IPS DF 4.7 (cell line): ENCODE measurements at regions not wholly inside any gene's neighbourhood (a gene's known extent, or its start where the extent isn't known, plus 50 kb on each side); places are given as distances from the start of the nearest gene placed in this dataset.

Source experiments
- DNase-seq: peaks from one replicate; pipeline ENCODE4 v3.0.0-alpha.2; 2013; ENCODE audit warnings: low spot score; ENCODE audit errors: extremely low read depth

DNA sequence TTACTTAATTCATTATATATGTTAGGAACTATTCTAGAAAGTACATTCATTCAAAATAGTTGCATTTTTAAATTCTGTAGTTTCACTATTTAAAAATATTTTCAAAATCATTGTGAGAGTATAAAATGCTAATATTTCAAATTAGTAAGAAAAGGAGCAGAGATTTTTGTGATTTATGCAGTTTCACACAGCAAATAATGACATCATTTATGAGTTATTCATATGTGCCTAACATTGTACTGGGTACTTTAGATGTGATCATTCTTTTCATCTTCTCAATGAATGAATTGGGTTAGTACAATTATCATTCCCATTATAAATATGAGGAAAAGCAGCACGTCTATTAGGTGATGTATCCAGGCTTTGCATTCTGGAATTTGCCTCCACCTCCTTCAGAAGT lies 1451.0 kb upstream of the IGFBP7 start:
- no peak for DNase-seq

DNA sequence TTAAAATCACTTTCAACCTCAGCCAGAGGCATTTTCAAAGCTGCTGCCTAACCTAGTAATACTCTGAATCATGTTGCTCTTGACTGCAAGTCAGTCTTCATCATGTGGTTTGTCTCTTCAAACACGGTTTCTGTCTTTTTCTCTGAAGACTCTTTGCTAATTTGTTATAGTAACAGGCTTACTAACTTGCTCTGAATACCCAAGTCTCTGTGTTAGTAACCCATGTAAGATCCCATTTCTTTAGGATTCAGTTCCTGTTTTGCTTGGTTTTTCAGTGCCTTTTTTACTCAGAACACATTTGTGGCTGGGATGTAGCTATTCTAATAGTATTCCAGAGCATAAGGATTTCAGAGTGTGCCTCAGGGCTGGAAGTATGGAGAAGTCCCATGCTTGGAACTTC lies 1450.6 kb upstream of the IGFBP7 start:
- no peak for DNase-seq

DNA sequence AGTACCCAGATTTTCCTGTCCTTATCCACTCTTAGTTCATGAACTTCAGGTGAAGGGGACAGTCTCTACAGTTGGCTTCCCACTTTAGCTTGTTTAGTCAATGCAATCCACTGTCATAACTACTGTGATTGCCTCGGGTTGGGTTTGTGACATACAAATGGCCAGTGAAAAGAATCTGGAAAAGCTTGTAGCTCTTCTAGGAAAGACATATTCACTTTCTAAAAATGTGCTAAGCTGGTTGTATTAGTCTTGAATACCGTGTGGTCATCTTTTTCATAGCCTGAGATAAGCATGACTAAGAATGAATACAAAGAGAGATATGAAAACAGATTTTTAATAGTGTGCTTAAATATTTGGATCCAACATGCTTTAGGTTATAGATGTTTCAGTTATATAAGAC lies 1443.5 kb upstream of the IGFBP7 start:
- no peak for DNase-seq

DNA sequence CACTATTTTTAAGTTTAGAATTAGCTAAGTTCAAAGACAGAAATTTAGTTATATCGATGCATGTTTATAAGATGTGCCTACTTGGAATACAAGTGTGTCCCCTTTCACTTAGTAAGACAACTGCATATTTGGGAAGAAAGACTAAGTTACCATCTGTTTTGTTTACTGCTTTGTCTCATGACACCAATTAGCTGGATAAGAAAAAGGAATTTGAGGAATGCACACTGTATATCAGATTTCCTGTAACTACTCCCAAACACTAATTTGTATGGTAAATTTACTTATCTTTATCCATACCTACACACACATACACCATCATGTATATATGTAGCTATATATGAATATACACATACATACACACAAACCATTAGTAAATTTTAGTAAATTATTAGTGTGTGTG lies 1442.8 kb upstream of the IGFBP7 start:
- DNase-seq: no peak

DNA sequence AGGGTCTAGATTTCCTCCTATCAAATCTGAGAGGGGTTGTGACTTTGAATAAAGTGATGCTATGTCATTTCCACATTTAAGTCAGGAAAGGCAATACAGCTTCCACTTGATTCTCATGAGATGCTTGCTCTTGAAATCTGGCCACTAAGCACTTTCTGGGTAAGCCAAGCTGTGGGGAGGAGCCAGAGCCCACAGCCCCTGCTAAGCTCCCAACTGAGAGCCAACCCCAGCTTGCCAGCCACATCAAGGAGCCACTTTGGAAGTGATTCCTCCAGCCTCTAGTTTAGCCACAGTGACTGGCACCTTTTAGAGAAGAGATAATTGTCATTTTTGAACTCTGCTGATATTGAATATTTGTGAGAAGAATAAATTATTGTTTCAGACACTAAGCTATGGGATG lies 1441.5 kb upstream of the IGFBP7 start:
- no peak for DNase-seq

DNA sequence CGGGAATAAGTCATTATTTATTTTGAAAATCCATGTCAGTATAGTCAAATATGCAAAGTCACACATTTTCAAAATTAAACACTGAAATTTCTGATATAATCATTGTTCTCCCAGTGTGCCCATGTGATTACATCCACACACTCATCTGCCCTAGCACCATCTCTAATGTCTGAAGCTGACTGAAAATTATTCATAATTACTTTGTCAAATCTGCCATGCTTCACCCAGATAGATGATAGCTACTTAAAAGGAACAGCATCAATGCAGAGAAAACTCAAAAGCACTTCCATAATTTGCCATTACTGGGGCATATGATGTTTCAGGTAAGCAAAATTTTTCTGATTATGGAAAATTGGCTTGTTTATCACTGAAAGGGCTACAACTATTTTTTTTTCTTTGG lies 1433.3 kb upstream of the IGFBP7 start:
- no peak for DNase-seq

DNA sequence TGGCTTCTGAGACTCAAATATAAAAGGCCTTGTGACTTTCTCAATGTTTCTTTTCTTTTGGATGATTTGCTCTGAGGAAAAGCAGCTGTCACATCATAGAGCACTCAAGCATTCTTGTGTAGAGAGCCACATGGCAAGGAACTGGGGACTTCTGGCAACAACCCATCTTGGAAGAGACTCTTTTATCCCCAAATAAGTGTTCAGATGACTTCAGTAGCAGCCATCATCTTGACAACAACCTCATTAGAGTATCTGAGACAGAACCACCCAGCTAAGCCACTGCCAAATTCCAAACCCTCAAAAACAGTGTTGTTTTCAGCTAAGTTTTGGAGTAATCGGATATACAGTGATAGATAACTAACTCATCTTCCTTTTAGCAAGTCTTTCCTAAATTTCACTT lies 1431.7 kb upstream of the IGFBP7 start:
- no peak for DNase-seq

DNA sequence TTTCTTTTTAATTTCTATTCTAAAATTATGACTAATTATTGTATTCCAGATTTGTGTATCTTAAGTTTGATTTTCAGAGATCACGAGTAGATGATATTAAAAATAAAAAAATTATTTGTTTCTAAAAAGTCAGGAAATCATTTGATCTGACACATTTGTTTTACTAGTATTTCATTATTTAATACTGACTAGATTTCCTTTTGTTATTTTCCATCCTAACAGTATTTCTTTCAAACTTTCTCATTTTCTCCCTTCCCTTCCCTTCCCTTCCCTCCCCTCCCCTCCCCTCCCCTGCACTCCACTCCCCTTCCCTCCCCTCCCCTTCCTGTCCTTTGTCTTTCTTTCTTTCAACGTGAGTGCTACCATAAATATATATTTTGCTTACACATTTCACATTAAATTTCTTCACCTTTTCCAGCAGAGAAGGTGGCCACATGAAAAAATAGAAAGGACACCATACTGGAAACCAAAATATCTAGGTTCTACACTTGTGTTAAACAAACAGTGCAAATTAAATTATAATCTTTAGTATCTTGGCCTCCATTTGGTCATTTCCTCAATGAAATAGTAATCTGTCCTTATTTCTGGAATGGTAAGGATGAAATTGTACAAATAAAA lies 1412.7 kb upstream of the IGFBP7 start:
- no peak for DNase-seq

DNA sequence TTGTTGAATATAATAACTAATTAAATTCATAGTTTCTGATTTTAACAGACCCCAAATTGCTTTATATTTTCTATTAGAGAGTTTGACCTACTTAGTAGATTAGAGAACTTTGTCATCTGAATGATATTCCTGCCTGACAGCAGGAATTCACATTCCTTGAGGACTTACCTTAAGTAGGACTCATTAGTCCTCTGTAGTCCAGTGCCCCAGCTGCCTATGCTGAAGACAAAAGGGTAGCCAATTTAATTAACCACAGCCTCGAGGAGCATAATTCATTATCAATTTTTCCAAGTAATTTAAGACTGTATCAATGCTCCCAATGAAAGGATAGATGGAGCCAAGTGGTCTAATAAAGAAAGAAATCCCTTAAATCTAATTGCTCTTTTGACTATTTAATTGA lies 1405.0 kb upstream of the IGFBP7 start:
- no peak for DNase-seq

DNA sequence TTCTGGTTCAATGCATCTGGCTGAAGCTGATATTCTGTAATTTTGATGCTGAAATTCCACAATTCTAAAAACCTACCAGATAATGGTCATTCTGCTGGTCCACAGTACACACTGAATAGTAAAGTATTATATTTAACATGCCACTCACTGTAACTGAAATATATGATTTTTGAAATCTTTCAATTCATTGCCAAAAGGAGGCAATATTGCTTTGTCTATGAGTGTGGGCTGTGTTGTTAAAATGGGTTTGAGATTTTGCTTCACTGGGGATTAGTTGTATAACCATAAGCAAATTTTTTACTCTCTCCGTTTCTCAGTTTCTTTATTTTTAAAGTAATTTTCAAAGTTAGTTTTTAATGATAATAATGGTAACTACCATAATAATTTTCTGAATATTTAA lies 1404.1 kb upstream of the IGFBP7 start:
- DNase-seq: no peak

DNA sequence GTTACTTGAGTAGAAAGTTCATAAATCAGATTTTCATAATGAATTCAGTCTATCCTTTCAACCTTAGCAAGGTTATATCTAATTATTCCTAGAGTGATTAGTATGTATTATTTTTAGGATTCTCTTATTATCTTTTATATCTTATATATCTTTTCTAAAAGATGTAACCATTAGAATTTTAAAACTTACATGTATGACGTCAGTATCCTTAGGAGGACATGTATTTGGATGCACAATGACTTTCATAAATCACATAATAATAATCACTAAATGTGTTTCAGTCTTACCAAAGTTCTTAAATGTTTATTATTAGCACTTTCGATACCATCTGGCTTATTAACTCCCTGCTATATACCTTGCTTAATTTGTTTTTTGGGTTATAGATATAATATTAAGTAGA lies 1400.5 kb upstream of the IGFBP7 start:
- no peak for DNase-seq

DNA sequence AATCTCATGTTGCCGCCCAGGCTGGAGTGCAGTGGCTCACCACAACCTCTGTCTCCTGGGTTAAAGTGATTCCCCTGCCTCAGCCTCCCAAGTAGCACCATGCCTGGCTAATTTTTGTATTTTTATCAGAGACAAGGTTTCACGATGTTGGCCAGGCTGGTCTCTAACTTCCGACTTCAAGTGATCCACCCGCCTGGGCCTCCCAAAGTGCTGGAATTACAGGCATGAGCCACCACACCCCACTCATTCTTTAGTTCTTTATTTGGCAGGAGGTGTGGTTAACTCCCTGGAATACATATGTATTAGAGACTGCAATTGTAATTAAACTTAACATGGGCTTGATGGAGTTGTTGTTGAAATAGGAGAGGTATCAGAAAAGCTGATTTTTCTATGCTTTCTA lies 1396.9 kb upstream of the IGFBP7 start:
- DNase-seq: no peak

DNA sequence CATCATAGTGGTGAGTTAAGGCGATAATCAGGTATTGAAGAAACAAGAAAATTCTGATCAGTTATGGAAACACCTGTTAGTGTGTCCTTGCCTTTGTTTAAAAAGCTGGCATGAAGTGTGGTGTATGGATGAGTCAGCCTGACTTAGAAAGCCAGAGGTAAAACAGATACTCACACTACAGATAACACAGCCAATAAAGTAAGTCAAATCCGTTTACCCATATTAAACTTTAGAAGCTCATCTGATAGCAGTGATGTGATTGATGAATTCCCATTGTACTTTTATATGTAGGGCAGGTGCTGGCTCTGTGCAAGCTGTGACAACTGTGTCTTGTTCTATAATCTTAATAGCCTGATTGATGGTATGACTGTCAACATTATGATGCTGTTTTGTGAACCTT lies 1392.7 kb upstream of the IGFBP7 start:
- no peak for DNase-seq

DNA sequence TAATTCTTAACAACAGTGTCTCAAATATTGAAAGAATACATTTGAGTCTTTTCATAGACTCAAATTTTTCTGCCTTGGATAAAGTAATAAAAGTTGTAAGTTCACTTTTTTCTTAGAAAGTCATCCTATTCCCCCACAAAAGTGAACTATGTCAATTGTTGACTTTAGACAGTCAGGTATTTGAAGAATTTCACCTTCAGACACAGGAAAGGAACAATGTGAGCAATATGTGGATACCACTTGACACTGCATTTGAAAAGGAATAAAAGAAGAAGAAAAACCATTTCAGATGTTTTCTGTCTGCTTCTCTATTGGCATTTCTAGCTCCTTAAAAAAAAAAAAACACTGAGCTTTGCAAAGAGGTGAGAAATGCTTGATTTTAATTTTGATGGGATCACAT lies 1389.0 kb upstream of the IGFBP7 start:
- DNase-seq: no peak

DNA sequence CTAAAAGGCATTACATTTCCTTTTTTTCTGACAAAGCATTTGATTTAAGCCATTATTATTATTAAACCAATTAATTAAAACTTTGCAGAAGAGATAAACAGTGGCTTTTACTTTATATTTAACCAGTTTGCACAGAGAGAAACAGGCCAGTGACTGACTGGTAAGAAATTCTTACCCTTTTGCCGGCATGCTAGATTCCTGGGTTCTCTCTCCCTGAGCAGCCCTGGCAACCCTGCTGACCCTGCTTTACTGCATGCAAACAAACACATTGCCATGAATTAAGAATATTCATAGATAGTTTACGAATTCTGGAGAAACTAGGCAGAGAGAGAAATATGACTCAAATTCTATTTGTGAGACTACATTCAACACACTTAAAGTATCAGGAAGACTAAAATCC lies 1381.4 kb upstream of the IGFBP7 start:
- DNase-seq: no peak

DNA sequence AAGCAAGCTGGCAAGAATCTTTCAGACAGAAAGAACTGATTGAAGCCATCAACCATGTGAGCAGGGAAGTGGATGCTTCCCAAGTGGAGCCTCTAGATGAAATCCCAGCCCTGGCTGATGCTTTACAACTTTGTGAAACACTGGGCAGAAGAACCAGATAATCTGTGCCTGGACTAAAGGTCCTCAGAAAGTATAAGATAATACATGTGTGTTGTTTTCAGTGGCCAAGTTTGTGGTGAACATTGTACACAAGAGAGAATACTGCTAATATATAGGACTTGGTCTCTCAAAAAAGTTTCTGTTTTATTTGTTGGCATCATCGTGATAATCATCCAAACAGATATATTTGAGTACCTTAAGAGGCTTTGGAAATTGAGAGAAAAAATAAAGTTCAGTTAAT lies 1367.8 kb upstream of the IGFBP7 start:
- no peak for DNase-seq

DNA sequence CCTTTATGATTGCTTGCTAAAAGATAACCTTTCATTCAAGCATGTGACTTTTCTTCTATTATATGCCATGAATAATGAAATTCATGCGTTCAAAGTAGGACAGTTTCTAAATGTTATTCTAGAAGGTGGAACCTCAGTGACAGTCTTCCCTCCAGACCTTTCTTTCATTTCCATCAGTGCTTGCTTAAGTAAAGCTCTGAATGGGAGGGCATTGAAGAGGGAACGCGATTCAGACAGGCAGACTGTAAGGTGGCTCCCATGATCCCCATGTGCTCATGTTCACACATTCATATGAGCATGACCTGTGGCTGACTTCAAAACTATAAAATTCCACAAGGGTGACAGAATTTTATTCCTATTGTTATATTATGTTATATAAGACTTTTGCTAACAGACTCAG lies 1367.3 kb upstream of the IGFBP7 start:
- DNase-seq: no peak

DNA sequence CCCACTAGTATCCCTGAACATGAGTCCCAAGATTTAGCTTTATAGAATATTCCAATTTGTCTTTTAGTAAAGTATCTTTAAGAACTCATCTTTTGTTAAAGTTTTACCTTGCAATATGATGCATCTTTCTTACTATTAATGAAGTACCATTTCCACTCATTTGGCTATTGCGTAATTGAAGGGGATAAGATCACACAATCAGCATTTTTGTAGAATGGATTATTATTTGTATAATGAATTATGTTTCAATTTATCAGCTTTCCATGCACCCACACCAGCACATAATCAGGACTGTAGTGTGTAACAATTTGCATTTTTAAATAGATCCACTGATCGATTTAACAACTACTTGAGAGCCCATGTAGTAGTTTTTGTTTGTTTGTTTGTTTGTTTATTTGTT lies 1364.9 kb upstream of the IGFBP7 start:
- DNase-seq: no peak

DNA sequence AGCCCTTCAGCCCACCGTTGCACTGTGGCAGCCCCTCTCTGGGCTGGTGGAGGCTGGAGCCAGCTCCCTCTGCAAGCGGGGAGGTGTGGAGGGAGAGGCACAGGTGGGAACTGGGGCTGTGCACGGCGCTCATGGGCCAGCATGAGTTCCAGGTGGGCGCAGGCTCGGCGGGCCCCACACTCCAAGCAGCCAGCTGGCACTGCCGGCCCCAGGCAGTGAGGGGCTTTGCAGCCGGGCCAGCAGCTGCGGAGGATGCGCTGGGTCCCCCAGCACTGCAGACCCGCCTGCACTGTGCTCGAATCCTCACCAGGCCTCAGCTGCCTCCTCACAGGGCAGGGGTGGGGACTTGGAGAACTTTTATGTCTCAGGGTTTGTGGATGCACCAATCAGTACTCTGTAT lies 1354.8 kb upstream of the IGFBP7 start:
- no peak for DNase-seq

DNA sequence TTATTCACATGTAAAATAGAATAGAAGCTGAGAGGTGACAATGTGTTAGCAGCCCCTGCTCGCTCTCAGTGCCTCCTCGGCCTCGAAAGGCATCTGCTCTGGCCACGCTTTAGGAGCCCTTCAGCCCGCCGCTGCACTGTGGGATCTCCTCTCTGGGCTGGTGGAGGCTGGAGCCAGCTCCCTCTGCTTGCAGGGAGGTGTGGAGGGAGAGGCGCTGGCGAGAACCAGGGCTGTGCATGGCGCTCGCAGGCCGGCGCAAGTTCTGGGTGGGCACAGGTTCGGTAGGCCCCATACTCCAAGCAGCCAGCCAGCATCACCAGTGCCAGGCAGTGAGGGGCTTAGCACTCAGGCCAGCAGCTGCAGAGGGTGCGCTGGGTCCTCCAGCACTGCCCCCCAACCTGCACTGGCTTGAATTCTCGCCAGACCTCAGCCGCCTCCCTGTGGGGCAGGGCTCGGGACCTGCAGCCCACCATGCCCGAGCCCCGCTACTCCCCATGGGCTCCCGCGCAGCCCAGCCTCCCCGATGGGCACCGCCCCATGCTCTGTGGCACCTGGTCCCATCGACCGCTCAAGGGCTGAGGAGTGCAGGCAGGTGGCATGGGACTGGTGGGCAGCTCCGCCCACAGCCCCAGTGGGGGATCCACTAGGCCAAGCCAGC lies 1346.7 kb upstream of the IGFBP7 start:
- DNase-seq: no peak

DNA sequence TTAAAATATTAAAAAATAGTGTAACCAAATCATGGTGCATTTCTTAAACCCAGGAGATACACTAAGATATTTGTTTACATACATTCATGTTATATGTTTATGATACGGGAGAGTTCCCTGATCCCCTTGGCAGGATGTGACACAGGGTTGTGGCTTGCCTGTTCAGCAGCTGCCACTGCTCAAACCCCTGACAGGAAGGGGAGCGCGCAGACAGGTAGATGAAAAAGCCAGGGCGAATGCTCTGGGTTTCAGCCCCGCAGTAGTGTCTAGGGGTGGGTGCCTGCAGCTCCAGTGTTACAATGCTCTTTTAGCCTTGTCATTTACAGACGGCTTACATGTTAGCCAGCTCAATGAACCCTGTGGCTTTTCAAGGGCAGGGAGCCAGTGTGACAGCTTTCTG lies 1343.8 kb upstream of the IGFBP7 start:
- no peak for DNase-seq

DNA sequence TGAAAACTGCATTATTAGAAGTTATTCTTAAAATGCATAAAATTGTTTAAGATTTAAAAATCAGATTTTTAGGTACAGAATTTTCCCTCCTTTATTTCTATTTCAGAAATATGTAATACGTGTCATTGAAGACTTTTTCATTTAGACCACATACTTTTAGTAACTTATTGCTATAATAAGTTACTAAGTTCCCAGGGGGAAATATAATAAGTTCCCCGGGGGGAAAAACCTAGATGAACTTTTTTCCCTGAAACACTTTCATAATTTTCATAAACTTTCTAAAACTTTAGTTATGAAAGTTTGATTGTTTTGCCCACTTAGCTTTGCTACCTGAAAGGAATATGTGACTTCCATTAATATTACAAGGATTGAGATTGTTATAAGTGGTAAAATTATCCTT lies 1341.5 kb upstream of the IGFBP7 start:
- no peak for DNase-seq

DNA sequence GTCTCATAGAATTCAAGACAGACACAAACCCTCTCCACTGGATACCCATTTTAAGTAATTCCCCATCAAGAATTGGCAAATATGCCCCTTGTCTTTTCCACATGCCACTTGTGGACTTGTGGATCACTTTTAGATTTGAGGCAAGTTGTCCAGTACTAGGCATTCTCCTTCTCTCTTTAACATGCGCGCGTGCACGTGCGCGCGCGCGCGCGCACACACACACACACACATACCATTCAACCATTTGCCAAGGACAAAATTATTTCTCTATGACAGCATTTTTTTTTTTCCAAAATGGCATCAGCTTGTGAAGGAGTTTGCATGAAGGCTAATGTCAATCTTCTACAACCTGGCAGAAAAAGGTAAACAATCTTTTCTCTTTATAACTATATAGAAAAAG lies 1325.7 kb upstream of the IGFBP7 start:
- DNase-seq: no peak

DNA sequence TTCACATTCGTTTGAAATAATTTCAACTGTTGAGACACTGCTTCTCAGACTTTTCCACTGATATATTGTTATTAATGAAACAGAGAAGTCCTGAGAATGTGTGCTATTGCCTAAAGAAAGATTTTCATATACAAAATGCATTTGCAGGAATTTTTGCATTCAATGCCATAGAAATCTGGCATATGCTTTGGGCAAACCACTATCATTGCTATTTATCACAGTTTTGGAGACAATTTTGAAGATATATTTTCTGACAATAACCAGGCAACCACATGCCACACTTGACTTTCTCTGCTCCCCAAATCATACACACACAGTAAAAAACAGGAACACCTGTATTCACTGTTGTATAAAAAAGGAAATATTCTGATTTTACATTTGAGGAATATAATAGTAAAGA lies 1303.7 kb upstream of the IGFBP7 start:
- no peak for DNase-seq
